Neural crest cell (in vitro differentiated cells): ENCODE measurements at regions not wholly inside any gene's neighbourhood (a gene's known extent, or its start where the extent isn't known, plus 50 kb on each side); places are given as distances from the start of the nearest gene placed in this dataset.

Source experiments
- DNase-seq: peaks from one replicate; pipeline ENCODE4 v3.0.0; 2021; ENCODE audit warnings: low read depth, mixed read lengths, low spot score
- H3K27ac Mint-ChIP-seq: one replicate; pipeline ENCODE4 v1.8.0; 2021; ENCODE audit warnings: mild to moderate bottlenecking, mixed read lengths; ENCODE audit not compliant: unreplicated experiment
- H3K27me3 Mint-ChIP-seq: 2 replicates; pipeline ENCODE4 v1.8.0; 2021; ENCODE audit warnings: low read depth, mild to moderate bottlenecking, mixed read lengths
- H3K36me3 Mint-ChIP-seq: 2 replicates; pipeline ENCODE4 v1.8.0; 2021; ENCODE audit warnings: low read depth, mild to moderate bottlenecking, mixed read lengths
- H3K4me1 Mint-ChIP-seq: 2 replicates; pipeline ENCODE4 v1.8.0; 2021; ENCODE audit warnings: mixed read lengths
- H3K4me3 Mint-ChIP-seq: one replicate; pipeline ENCODE4 v1.8.0; 2021; ENCODE audit warnings: mild to moderate bottlenecking, mixed read lengths
- H3K9me3 Mint-ChIP-seq: 2 replicates; pipeline ENCODE4 v1.8.0; 2021; ENCODE audit warnings: mixed read lengths
- TF ChIP-seq, protein P1 (sequence below): fragments of 200-600 bp; sonication (generic); conservative IDR thresholded peaks from 2 replicates; pipeline ENCODE4 v1.5.0; 2021; ENCODE audit warnings: antibody characterized with exemption, mild to moderate bottlenecking

DNA sequence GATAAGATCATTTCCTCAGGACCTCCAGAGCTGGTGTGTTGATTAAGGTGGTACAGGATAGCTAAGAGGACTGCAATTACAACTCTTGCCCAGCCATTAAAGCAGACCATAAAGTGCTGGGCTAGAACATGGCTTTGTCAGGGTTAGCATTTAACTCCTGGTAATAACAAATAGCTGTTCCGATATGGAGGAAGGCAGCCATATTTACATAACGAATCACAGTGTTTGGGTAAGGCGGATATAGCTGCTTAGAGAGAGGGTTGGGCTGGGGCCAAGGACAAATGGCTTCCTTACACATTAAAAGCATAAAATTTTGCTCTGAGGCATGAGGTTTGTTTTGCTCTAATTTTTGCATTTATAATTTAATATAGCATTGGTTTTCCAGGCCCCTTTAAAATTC lies 297.7 kb upstream of the DDHD1 start:
- Mint-ChIP-seq H3K4me3 (no peak overlapping the region), H3K27me3 (no peaks in the 10 kb centered on the region), H3K27ac (no peak overlapping the region), H3K9me3 (peaks cover 4% of the 10 kb centered on the region), H3K36me3 (no peaks in the 10 kb centered on the region), H3K4me1 (no peaks in the 10 kb centered on the region)
- TF ChIP-seq, protein P1, sequence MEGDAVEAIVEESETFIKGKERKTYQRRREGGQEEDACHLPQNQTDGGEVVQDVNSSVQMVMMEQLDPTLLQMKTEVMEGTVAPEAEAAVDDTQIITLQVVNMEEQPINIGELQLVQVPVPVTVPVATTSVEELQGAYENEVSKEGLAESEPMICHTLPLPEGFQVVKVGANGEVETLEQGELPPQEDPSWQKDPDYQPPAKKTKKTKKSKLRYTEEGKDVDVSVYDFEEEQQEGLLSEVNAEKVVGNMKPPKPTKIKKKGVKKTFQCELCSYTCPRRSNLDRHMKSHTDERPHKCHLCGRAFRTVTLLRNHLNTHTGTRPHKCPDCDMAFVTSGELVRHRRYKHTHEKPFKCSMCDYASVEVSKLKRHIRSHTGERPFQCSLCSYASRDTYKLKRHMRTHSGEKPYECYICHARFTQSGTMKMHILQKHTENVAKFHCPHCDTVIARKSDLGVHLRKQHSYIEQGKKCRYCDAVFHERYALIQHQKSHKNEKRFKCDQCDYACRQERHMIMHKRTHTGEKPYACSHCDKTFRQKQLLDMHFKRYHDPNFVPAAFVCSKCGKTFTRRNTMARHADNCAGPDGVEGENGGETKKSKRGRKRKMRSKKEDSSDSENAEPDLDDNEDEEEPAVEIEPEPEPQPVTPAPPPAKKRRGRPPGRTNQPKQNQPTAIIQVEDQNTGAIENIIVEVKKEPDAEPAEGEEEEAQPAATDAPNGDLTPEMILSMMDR: no peak
- DNase-seq: no peak

DNA sequence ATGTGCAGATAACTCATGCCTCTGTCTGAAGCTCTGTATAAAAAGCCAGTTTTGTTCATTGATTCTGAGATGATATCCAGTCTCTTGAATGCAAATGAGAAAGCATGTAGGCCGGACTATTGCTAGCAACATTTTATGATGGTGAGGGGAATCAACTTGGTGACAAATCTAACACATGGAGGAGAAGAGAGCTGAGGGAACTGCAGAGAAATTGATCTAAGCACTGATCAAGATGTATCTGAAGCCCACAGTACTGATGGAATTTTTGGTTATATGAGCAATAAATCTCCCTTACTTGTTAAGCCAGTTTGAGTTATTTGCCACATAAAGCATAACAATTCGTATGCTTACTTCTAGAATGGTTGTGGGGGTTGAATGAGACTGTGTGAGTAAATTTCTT lies 295.6 kb upstream of the DDHD1 start:
- Mint-ChIP-seq H3K4me3 (no peak overlapping the region), H3K36me3 (no peaks in the 10 kb centered on the region), H3K27ac (no peak overlapping the region), H3K27me3 (no peaks in the 10 kb centered on the region), H3K4me1 (no peaks in the 10 kb centered on the region), H3K9me3 (peaks cover 4% of the 10 kb centered on the region)
- no peak for DNase-seq
- TF ChIP-seq, protein P1: no peak

DNA sequence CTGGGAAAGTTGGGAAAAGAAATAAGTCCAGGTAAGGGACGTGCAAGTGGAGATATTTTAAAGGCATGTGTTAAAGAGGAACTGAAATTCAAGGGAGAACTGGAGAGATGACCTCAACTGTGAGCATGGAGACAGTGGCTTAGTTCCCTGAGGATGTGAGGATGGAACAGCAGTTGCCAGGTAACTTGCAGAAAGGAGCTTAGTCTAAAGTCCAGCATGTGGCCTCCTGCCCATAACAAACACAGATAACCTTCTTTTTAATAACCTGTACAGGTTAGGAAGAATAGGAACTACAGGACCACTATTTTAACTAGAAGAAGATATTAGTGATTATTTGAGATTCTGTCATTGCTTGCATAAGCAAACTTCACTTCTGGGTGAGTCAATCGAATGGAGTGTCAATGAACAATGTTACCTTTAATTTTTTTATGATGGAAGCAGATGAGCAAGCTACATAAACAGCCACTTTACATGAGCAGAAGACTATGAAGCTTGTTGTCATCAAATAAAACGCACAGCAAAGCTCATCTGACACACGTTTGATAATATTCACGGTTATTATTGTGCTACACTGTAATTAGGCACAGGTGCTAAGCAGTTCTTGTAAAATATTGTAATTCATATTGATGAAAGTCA lies 291.7 kb upstream of the DDHD1 start:
- no peaks in the 10 kb centered on the region for H3K4me1 Mint-ChIP-seq
- no peaks in the 10 kb centered on the region for H3K36me3 Mint-ChIP-seq
- no peaks in the 10 kb centered on the region for H3K27me3 Mint-ChIP-seq
- no peak overlapping the region for H3K27ac Mint-ChIP-seq
- H3K9me3 Mint-ChIP-seq: peaks cover 4% of the 10 kb centered on the region
- DNase-seq: no peak
- no peak overlapping the region for H3K4me3 Mint-ChIP-seq
- TF ChIP-seq, protein P1: no peak

DNA sequence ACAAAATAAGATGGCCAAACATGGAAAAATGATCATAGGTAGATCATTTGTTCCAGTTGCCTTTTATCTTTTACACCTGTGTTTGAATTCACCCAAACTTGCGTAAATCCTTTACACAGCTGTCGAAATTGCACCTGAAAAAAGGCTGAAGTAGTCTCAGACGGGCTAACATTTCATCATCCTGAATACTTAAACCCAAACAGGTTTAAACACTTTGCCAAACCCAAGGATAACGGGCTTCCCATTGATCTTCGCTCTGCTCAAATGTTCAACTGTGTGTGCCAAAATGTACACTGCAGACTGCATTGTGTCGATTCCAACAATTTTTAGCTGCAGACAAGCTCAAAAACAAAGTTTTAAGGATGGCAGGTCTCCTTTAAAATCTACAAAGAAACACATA lies 288.7 kb upstream of the DDHD1 start:
- peaks cover 4% of the 10 kb centered on the region for H3K9me3 Mint-ChIP-seq
- no peak for DNase-seq
- no peak overlapping the region for H3K4me3 Mint-ChIP-seq
- no peaks in the 10 kb centered on the region for H3K36me3 Mint-ChIP-seq
- TF ChIP-seq, protein P1: no peak
- H3K27me3 Mint-ChIP-seq: no peaks in the 10 kb centered on the region
- no peak overlapping the region for H3K27ac Mint-ChIP-seq
- H3K4me1 Mint-ChIP-seq: no peaks in the 10 kb centered on the region

DNA sequence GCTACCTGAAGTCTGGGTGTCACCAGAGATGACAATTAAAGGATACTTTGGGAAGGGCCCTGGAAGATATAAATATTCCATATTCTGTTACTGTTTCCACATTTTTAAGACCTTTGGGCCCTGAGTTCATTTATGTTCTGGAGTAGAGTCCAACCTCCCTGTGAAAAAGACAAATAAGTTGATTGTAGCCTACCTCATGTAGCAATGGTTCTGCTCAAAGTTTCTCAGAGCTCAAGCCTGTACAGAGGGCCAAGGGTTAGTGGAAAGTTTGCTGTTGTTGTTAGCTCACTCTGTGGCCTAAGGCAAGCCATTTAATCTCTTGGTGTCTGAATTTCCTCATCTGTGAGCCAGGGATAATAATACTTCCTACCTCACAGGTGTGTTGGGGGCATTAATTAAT lies 284.7 kb upstream of the DDHD1 start:
- no peaks in the 10 kb centered on the region for H3K4me1 Mint-ChIP-seq
- no peak overlapping the region for H3K4me3 Mint-ChIP-seq
- H3K27ac Mint-ChIP-seq: no peak overlapping the region
- no peaks in the 10 kb centered on the region for H3K36me3 Mint-ChIP-seq
- DNase-seq: no peak
- H3K9me3 Mint-ChIP-seq: no peaks in the 10 kb centered on the region
- TF ChIP-seq, protein P1: no peak
- no peaks in the 10 kb centered on the region for H3K27me3 Mint-ChIP-seq
